Epithelial cell of proximal tubule (primary cell): ENCODE measurements at regions not wholly inside any gene's neighbourhood (a gene's known extent, or its start where the extent isn't known, plus 50 kb on each side); places are given as distances from the start of the nearest gene placed in this dataset.

Experiments used
- DNase-seq: peaks from one replicate; pipeline ENCODE4 v3.0.0-alpha.2; 2011; ENCODE audit warnings: low read depth
- H3K4me3 ChIP-seq: 2 replicates; pipeline ENCODE4 v1.5.1; 2011; ENCODE audit warnings: low read depth, mild to moderate bottlenecking, low read length
- CTCF ChIP-seq: conservative IDR thresholded peaks from 2 replicates; pipeline ENCODE4 v1.5.1; 2012; ENCODE audit warnings: low read depth, mild to moderate bottlenecking, low read length

GRCh38 chr3:26104851-26105251 lies 315.0 kb downstream of the OXSM start:
- no peak overlapping the region for H3K4me3 ChIP-seq
- DNase-seq = no peak
- no peak for TF ChIP-seq CTCF

DNA sequence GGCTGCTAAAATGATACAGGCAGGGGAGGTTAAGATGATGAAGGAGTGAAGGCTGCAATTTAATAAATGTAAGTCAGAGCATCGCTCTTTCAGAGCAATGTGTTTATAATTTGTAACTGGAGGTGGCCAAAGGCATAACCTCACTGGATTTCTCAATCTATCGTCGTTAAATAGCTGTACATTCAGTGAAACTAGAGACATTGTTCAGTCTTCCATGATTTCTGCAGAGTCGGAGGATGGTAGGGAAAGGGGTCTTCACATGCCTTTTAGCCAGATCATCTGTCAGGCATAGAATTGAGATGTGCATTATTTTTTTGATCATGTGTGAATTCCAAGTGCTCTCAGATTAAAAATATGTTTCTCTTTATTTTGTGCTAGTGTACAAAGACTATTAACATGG lies 315.4 kb downstream of the OXSM start:
- no peak overlapping the region for H3K4me3 ChIP-seq
- no peak for TF ChIP-seq CTCF
- DNase-seq = no peak

DNA sequence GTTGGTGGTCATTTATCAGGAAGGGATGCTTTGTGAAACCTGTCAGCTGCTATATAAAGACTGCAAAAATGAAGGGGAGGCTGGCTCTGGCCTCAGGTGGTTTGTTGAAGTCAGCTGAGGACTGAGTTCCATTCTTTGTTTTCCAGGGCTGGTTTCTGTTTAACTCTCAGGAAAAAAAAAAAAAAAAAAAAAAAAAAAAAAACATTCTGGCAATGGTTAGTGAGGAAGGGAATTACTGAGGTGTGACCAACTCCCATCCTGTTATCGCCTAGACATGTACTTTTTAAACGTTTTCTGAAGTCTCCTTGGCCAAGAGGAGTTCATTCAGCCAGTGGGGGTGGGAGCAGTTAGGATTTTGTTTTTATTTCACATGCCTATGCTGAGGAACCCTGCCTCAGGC lies 316.3 kb downstream of the OXSM start:
- peak; percentile 78 for DNase-seq
- no peak overlapping the region for H3K4me3 ChIP-seq
- no peak for TF ChIP-seq CTCF

DNA sequence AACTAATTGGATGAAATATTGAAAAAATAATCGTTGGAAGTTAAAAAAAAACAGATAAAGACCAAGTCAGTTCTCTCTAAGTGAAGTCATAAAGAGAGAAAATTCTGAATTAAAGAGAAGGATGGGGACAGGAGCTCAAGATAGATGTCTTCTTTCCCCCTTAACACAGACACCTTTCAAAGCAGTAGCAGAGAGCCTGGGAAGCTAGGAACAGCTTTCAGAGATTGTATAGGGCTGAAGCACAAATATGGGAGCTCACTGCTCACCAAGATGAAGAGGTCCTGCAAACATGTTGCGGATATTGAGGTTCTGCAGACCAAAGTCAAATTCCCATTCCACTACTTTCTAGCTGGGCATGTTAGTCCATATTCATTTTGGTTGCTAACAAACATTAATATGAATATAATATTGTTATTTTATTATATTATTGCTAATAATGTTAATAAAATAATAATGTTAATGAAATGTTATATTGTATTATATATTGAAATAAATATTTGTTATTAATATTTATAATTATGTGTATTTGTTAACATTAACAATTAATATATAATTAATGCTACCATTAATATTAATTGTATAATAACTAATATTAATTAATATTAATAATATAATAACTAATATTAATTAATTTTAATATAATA lies 319.1 kb downstream of the OXSM start:
- H3K4me3 ChIP-seq = no peak overlapping the region
- DNase-seq = no peak
- no peak for TF ChIP-seq CTCF

DNA sequence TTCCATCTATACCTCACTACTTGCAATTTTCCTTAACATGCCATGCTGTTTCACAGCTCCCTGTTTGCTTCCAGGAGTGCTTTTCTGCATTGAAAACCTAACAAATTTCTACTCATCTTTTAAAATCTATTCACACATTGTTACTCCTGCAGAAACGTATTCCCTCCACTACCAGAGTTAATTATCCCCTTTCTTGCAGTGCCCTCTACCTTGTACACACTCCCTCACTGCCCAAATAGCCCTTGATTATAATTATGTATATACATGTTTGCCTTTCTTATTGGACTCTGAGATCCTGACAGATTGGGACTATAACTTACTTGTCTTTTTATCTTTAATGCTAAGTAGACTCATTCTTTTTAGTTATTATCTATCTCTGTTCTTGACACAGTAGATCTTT lies 325.0 kb downstream of the OXSM start:
- no peak for TF ChIP-seq CTCF
- no peak for DNase-seq

DNA sequence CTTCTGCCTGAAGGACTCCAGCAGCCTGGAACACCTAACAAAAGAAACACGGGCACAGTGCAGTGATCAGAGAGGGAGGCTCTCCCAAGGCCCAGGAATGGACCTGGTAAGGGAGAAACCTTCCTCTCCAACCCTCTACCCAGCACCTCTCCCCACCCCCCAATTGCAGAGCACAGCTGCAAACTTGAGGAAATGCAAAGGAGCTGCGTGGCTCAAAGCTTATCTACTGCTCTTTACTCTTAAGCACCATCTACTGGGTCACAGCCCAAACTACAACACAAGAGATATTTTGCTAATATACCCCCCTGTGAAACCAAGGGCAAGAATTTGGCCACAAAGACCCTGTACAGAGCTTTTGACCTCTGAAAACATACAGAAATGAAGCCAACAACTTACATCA lies 328.3 kb downstream of the OXSM start:
- TF ChIP-seq CTCF = peak; percentile 74
- no peak overlapping the region for H3K4me3 ChIP-seq
- DNase-seq = no peak

More for the DNA sequence above, 325.0 kb downstream of the OXSM start:
- no peak overlapping the region for H3K4me3 ChIP-seq

- TF ChIP-seq CTCF = no peak
- H3K4me3 ChIP-seq = no peak overlapping the region
- no peak for DNase-seq
Measured at GRCh38 chr3:26132942-26133341, 343.1 kb downstream of the OXSM start.
